H1 (cell line): ENCODE measurements at regions not wholly inside any gene's neighbourhood (a gene's known extent, or its start where the extent isn't known, plus 50 kb on each side); places are given as distances from the start of the nearest gene placed in this dataset.

Experiments used
- CHD1 ChIP-seq: IDR thresholded peaks from 2 replicates; pipeline ENCODE4 v1.6.1; 2012; ENCODE audit warnings: low read depth, low read length, improper control_type of control experiment
- GTF2F1 ChIP-seq: IDR thresholded peaks from 2 replicates; pipeline ENCODE4 v1.6.1; 2012; ENCODE audit warnings: low read depth, low read length, improper control_type of control experiment, borderline replicate concordance
- KDM1A ChIP-seq: fragments of 200-600, 300-600 bp; sonication (generic); IDR thresholded peaks from 2 replicates; pipeline ENCODE4 v1.7.1; 2016; ENCODE audit warnings: mild to moderate bottlenecking, low read length, borderline replicate concordance
- POLR2A ChIP-seq, 2 experiments: IDR thresholded peaks; 1 replicate in 1 of 2; 2 replicates in 1 of 2; pipeline ENCODE4 v1.6.1; 2011; ENCODE audit warnings: low read depth in 2 of 2, low read length in 2 of 2, mild to moderate bottlenecking in 2 of 2; ENCODE audit errors: control extremely low read depth in 1 of 2
- TEAD4 ChIP-seq: IDR thresholded peaks from 2 replicates; pipeline ENCODE4 v1.6.1; 2012; ENCODE audit warnings: low read depth, low read length, inconsistent platforms, mixed read lengths

GRCh38 chr10:3460420-3461128 lies 288.0 kb upstream of the PITRM1 start (continued):
- TF ChIP-seq TEAD4 (no peak), GTF2F1 (no peak), CHD1 (no peak), POLR2A (IDR thresholded peaks at IDR 0.05; ENCODE audit: control extremely low read depth in 1 of 2, low read depth in 2 of 2, low read length in 2 of 2) (no peak), KDM1A (no peak)
